ENCODE measurements at regions not wholly inside any gene's neighbourhood (a gene's known extent, or its start where the extent isn't known, plus 50 kb on each side); places are given as distances from the start of the nearest gene placed in this dataset.
"Not testable (repeated sequence)": the region's sequence is repeated elsewhere in the genome, so short reads cannot be mapped to it uniquely, and the experiment has no call there.

- Histone ChIP-seq H3K4me1 (no peaks in the 10 kb centered on the region), H3K9me3 (no peaks in the 10 kb centered on the region), H3K4me3 (no peak overlapping the region), H3K27ac (no peak overlapping the region), H3K36me3 (no peaks in the 10 kb centered on the region), H3K27me3 (no peaks in the 10 kb centered on the region)
- no peak for TF ChIP-seq CTCF (IDR thresholded peaks at IDR 0.05)
- TF ChIP-seq POLR2A (IDR thresholded peaks at IDR 0.05) = no peak
- no peak for DNase-seq
Observed at GRCh38 chr3:95226437-95226836, 1163.6 kb downstream of the NSUN3 start.

- Histone ChIP-seq H3K36me3 (no peaks in the 10 kb centered on the region), H3K27me3 (no peaks in the 10 kb centered on the region), H3K9me3 (no peaks in the 10 kb centered on the region), H3K27ac (no peak overlapping the region), H3K4me1 (no peaks in the 10 kb centered on the region), H3K4me3 (no peak overlapping the region)
- no peak for TF ChIP-seq CTCF (IDR thresholded peaks at IDR 0.05)
- TF ChIP-seq POLR2A (IDR thresholded peaks at IDR 0.05) = no peak
- no peak for DNase-seq
Observed at GRCh38 chr3:95227092-95227491, 1164.2 kb downstream of the NSUN3 start.

GRCh38 chr3:95228416-95228815, 1165.6 kb downstream of the NSUN3 start:
- H3K4me3 ChIP-seq = no peak overlapping the region
- TF ChIP-seq CTCF (IDR thresholded peaks at IDR 0.05) = no peak
- TF ChIP-seq POLR2A (IDR thresholded peaks at IDR 0.05) = no peak
- no peaks in the 10 kb centered on the region for H3K9me3 ChIP-seq
- no peaks in the 10 kb centered on the region for H3K4me1 ChIP-seq
- H3K36me3 ChIP-seq = no peaks in the 10 kb centered on the region
- H3K27me3 ChIP-seq = no peaks in the 10 kb centered on the region
- no peak overlapping the region for H3K27ac ChIP-seq
- DNase-seq = no peak

DNA sequence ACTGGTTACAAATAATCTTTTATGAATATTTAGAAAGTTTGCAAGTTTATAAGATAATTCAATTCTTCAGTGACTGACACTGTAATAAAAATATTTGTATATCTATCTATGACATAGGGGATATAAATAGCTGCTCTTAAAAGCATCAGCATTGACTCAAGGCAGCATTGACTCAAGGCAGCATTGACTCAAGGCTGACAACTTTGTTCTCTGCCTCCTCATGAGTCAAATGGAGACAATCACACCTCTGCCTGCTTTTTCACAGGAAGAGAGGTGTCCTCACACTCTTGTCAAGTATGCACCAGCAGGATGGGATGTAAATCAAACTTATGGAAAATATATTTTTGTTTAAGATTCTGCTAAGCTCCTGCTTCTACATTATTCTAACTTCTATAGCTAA, 1173.1 kb downstream of the NSUN3 start:
- H3K4me3 ChIP-seq = no peak overlapping the region
- no peaks in the 10 kb centered on the region for H3K4me1 ChIP-seq
- no peak overlapping the region for H3K27ac ChIP-seq
- no peaks in the 10 kb centered on the region for H3K27me3 ChIP-seq
- H3K9me3 ChIP-seq = no peaks in the 10 kb centered on the region
- H3K36me3 ChIP-seq = no peaks in the 10 kb centered on the region
- no peak for DNase-seq
- no peak for TF ChIP-seq POLR2A (IDR thresholded peaks at IDR 0.05)
- TF ChIP-seq CTCF (IDR thresholded peaks at IDR 0.05) = no peak

DNA sequence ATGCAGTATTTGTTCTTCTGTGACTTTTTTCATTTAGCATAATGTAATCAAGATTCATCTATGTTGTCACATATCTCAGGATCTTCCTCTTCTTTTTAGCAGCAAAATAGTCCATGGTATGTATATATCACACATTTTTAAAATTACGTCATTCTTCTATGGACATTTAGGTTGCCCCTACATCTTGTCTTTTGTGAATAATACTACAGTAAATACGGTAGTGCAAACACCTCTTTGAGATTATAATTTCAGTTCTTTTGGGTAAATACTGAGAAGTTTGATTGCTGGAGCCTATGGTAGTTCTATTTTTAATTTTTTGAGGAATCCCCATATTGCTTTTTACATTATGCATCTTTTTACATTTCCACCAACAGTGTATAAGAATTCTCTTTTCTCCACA, 1174.9 kb downstream of the NSUN3 start:
- TF ChIP-seq CTCF (IDR thresholded peaks at IDR 0.05) (no peak), POLR2A (IDR thresholded peaks at IDR 0.05) (no peak)
- DNase-seq = no peak
- Histone ChIP-seq H3K27ac (no peak overlapping the region), H3K9me3 (no peaks in the 10 kb centered on the region), H3K27me3 (no peaks in the 10 kb centered on the region), H3K4me1 (no peaks in the 10 kb centered on the region), H3K36me3 (no peaks in the 10 kb centered on the region), H3K4me3 (no peak overlapping the region)

- no peak overlapping the region for H3K27ac ChIP-seq
- H3K9me3 ChIP-seq = no peaks in the 10 kb centered on the region
- H3K36me3 ChIP-seq = no peaks in the 10 kb centered on the region
- no peak overlapping the region for H3K4me3 ChIP-seq
- DNase-seq = no peak
- H3K27me3 ChIP-seq = no peaks in the 10 kb centered on the region
- TF ChIP-seq CTCF (IDR thresholded peaks at IDR 0.05) (no peak), POLR2A (IDR thresholded peaks at IDR 0.05) (no peak)
- no peaks in the 10 kb centered on the region for H3K4me1 ChIP-seq
Observed at GRCh38 chr3:95240395-95240794, 1177.5 kb downstream of the NSUN3 start.

- H3K36me3 ChIP-seq, H3K4me3 ChIP-seq: not testable (repeated sequence)
Observed at GRCh38 chr3:95241256-95241655, 1178.4 kb downstream of the NSUN3 start.

More at GRCh38 chr3:95241256-95241655, 1178.4 kb downstream of the NSUN3 start:
- not testable (repeated sequence) for DNase-seq, H3K27me3 ChIP-seq, H3K4me1 ChIP-seq, H3K9me3 ChIP-seq, H3K27ac ChIP-seq
